Sigmoid colon (tissue), 6 donors: ENCODE measurements at regions not wholly inside any gene's neighbourhood (a gene's known extent, or its start where the extent isn't known, plus 50 kb on each side); places are given as distances from the start of the nearest gene placed in this dataset.

Source experiments
- DNase-seq: peaks from one replicate; pipeline ENCODE4 v3.0.0-alpha.2; 2019
- H3K27ac ChIP-seq, 4 donors: fragments of 200-600 bp; sonication (generic); one replicate each; pipeline ENCODE4 v1.5.1; 2016 to 2019; ENCODE audit warnings: mild to moderate bottlenecking in 1 of 4
- H3K27me3 ChIP-seq, 3 donors: fragments of 200-600 bp; sonication (generic); one replicate each; pipeline ENCODE4 v1.5.1; 2019; ENCODE audit warnings: mild to moderate bottlenecking in 1 of 3
- H3K36me3 ChIP-seq, 4 donors: fragments of 200-600 bp; sonication (generic); one replicate each; pipeline ENCODE4 v1.5.1; 2016 to 2019
- H3K4me1 ChIP-seq, 4 donors: fragments of 200-600 bp; sonication (generic); one replicate each; pipeline ENCODE4 v1.5.1; 2017 to 2019
- H3K4me3 ChIP-seq, 4 donors: fragments of 200-600 bp; sonication (generic); one replicate each; pipeline ENCODE4 v1.5.1; 2017 to 2019; ENCODE audit warnings: mild to moderate bottlenecking in 2 of 4, moderate library complexity in 1 of 4
- H3K9me3 ChIP-seq, 4 donors: fragments of 200-600 bp in 3 of 4; sonication (generic) in 3 of 4; one replicate each; pipeline versions ENCODE4 v1.5.1 to v1.6.1; 2013 to 2019
- CTCF ChIP-seq, 4 experiments: fragments of 450-650 bp in 3 of 4; fragments of 200-600 bp in 1 of 4; IDR thresholded peaks; one replicate each; pipeline ENCODE4 v1.5.1; 2016 to 2019; ENCODE audit warnings: antibody characterized with exemption in 4 of 4, mild to moderate bottlenecking in 3 of 4, moderate library complexity in 2 of 4
- EP300 ChIP-seq, 4 donors: sonication (generic); formaldehyde crosslinking; IDR thresholded peaks; one replicate each; pipeline ENCODE4 v1.6.1; 2017; ENCODE audit warnings: antibody characterized with exemption in 4 of 4
- POLR2A ChIP-seq, 2 donors: fragments of 450-650 bp; IDR thresholded peaks; one replicate each; pipeline ENCODE4 v1.6.1; 2016; ENCODE audit warnings: antibody characterized with exemption in 2 of 2, mild to moderate bottlenecking in 2 of 2, moderate library complexity in 2 of 2
- POLR2AphosphoS5 ChIP-seq, 4 donors: sonication (generic); formaldehyde crosslinking; IDR thresholded peaks; one replicate each; pipeline ENCODE4 v1.6.1; 2017; ENCODE audit warnings: antibody characterized with exemption in 4 of 4
- WGBS, 2 donors: extraction: QIAGEN DNeasy Blood & Tissue Kit; methylation state at CpG; one replicate each; pipeline ENCODE4 v1.1.7; 2013; 5-methylcytosine and 5-hydroxymethylcytosine counted together
- intact Hi-C: fragments of 100-400 bp; cut with DNase I; formaldehyde crosslinking; loops from one replicate; pipeline ENCODE4 v1.15.1; 2023
- donor health status: healthy with polysubstance abuse.
- donor health status: healthy.

GRCh38 chr2:183564726-183565125, 440.5 kb downstream of the NUP35 start:
- Histone ChIP-seq H3K27me3 (no peaks in the 10 kb centered on the region), H3K27ac (no peak overlapping the region), H3K9me3 (no peaks in the 10 kb centered on the region), H3K4me3 (no peak overlapping the region), H3K4me1 (no peaks in the 10 kb centered on the region), H3K36me3 (no peaks in the 10 kb centered on the region)
- TF ChIP-seq EP300 (IDR thresholded peaks at IDR 0.05) (no peak), POLR2AphosphoS5 (IDR thresholded peaks at IDR 0.05) (no peak), CTCF (IDR thresholded peaks at IDR 0.05) (no peak), POLR2A (IDR thresholded peaks at IDR 0.05) (no peak)
- intact Hi-C loops: no loop called here
- no peak for DNase-seq

- no peaks in the 10 kb centered on the region for H3K36me3 ChIP-seq
- intact Hi-C loops: no loop called here
- WGBS, 2 donors: 20 to 61% methylated on average over 2 of the region's 2 CpGs
Measured at GRCh38 chr2:183575481-183575880, 451.2 kb downstream of the NUP35 start.

GRCh38 chr2:183579686-183580085, 455.4 kb downstream of the NUP35 start:
- H3K4me3 ChIP-seq: no peak overlapping the region
- no peaks in the 10 kb centered on the region for H3K4me1 ChIP-seq
- DNase-seq: no peak
- no peaks in the 10 kb centered on the region for H3K36me3 ChIP-seq
- H3K27ac ChIP-seq: no peak overlapping the region
- WGBS, 2 donors: 87 to 89% methylated on average over 5 of the region's 5 CpGs
- H3K27me3 ChIP-seq: no peaks in the 10 kb centered on the region
- TF ChIP-seq POLR2A (IDR thresholded peaks at IDR 0.05) (no peak), CTCF (IDR thresholded peaks at IDR 0.05) (no peak)
- H3K9me3 ChIP-seq: no peaks in the 10 kb centered on the region
- intact Hi-C loops: no loop called here

More at GRCh38 chr2:183575481-183575880, 451.2 kb downstream of the NUP35 start:
- no peak for DNase-seq
- Histone ChIP-seq H3K4me3 (no peak overlapping the region), H3K9me3 (no peaks in the 10 kb centered on the region), H3K27me3 (no peaks in the 10 kb centered on the region), H3K27ac (no peak overlapping the region), H3K4me1 (no peaks in the 10 kb centered on the region)
- TF ChIP-seq CTCF (IDR thresholded peaks at IDR 0.05) (no peak), POLR2A (IDR thresholded peaks at IDR 0.05) (no peak), POLR2AphosphoS5 (IDR thresholded peaks at IDR 0.05) (no peak), EP300 (IDR thresholded peaks at IDR 0.05) (no peak)

- no peak for DNase-seq
- Histone ChIP-seq H3K9me3 (no peaks in the 10 kb centered on the region), H3K36me3 (no peaks in the 10 kb centered on the region), H3K4me3 (no peak overlapping the region), H3K27ac (no peak overlapping the region), H3K27me3 (no peaks in the 10 kb centered on the region), H3K4me1 (no peaks in the 10 kb centered on the region)
- intact Hi-C loops: no loop called here
- WGBS, 2 donors: 92 to 95% methylated on average over 4 of the region's 4 CpGs
- no peak for TF ChIP-seq CTCF (IDR thresholded peaks at IDR 0.05)
- no peak for TF ChIP-seq POLR2A (IDR thresholded peaks at IDR 0.05)
- no peak for TF ChIP-seq EP300 (IDR thresholded peaks at IDR 0.05)
Measured at GRCh38 chr2:183592271-183592670, 468.0 kb downstream of the NUP35 start.

- Histone ChIP-seq H3K36me3 (no peaks in the 10 kb centered on the region), H3K27me3 (no peaks in the 10 kb centered on the region), H3K27ac (no peak overlapping the region), H3K4me1 (no peaks in the 10 kb centered on the region), H3K4me3 (no peak overlapping the region), H3K9me3 (no peaks in the 10 kb centered on the region)
- no peak for DNase-seq
- WGBS, 2 donors: 88 to 93% methylated on average over 1 of the region's 1 CpG
- intact Hi-C loops: no loop called here
- TF ChIP-seq CTCF (IDR thresholded peaks at IDR 0.05) (no peak), POLR2A (IDR thresholded peaks at IDR 0.05) (no peak), EP300 (IDR thresholded peaks at IDR 0.05) (no peak), POLR2AphosphoS5 (IDR thresholded peaks at IDR 0.05) (no peak)
Measured at GRCh38 chr2:183594150-183594549, 469.9 kb downstream of the NUP35 start.
